ENCODE measurements at regions not wholly inside any gene's neighbourhood (a gene's known extent, or its start where the extent isn't known, plus 50 kb on each side); places are given as distances from the start of the nearest gene placed in this dataset.

DNA sequence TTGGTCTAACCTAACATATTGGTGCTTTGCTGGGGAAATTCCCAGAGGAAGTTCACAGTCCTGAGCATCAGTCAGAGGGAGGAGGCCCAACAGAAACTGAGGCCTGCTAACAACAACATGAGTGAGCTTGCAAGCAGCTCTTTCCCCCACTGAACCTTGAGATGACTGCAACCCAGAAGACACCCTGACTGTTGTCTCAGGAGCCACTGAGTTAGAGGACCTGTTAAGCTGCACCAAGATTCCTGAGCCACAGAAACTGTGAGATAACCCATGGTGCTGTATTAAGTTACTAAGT is 193.2 kb upstream of the UBL3 start:
- no peak for DNase-seq
- no peaks in the 10 kb centered on the region for H3K9me3 ChIP-seq (ENCODE audit: control insufficient read depth in 2 of 3, insufficient read depth in 1 of 3, low read length in 3 of 3)
- intact Hi-C loops (cut with DNase I): no loop called here
- no peaks in the 10 kb centered on the region for H3K27me3 ChIP-seq (ENCODE audit: control insufficient read depth, insufficient read depth, low read length)
- no peak overlapping the region for H3K4me3 ChIP-seq (ENCODE audit: low read length in 3 of 3)
- no peak overlapping the region for H3K27ac ChIP-seq (ENCODE audit: low read depth in 2 of 2, low read length in 2 of 2)
- no peaks in the 10 kb centered on the region for H3K4me1 ChIP-seq (ENCODE audit: control insufficient read depth in 2 of 3, insufficient read depth in 2 of 3, low read depth in 1 of 3, low read length in 3 of 3)
- FAIRE-seq: no peak
- H3K9ac ChIP-seq (ENCODE audit: low read length in 3 of 3): no peak overlapping the region
- no peaks in the 10 kb centered on the region for H3K36me3 ChIP-seq (ENCODE audit: control insufficient read depth in 2 of 3, insufficient read depth in 3 of 3, low read length in 3 of 3)
- TF ChIP-seq CTCF (IDR thresholded peaks at IDR 0.05; ENCODE audit: borderline replicate concordance, extremely low read depth, insufficient read depth): no peak

GRCh38 chr13:30042891-30043630 is 192.6 kb upstream of the UBL3 start:
- TF ChIP-seq CTCF (IDR thresholded peaks at IDR 0.05; ENCODE audit: borderline replicate concordance, extremely low read depth, insufficient read depth): no peak
- DNase-seq (no peak), FAIRE-seq (no peak)
- Histone ChIP-seq H3K36me3 (ENCODE audit: control insufficient read depth in 2 of 3, insufficient read depth in 3 of 3, low read length in 3 of 3) (no peaks in the 10 kb centered on the region), H3K4me3 (ENCODE audit: low read length in 3 of 3) (no peak overlapping the region), H3K9ac (ENCODE audit: low read length in 3 of 3) (no peak overlapping the region), H3K27me3 (ENCODE audit: control insufficient read depth, insufficient read depth, low read length) (no peaks in the 10 kb centered on the region), H3K4me1 (ENCODE audit: control insufficient read depth in 2 of 3, insufficient read depth in 2 of 3, low read depth in 1 of 3, low read length in 3 of 3) (no peaks in the 10 kb centered on the region), H3K27ac (ENCODE audit: low read depth in 2 of 2, low read length in 2 of 2) (no peak overlapping the region), H3K9me3 (ENCODE audit: control insufficient read depth in 2 of 3, insufficient read depth in 1 of 3, low read length in 3 of 3) (no peaks in the 10 kb centered on the region)
- intact Hi-C loops (cut with DNase I): no loop called here

GRCh38 chr13:30042272-30042671 is 191.9 kb upstream of the UBL3 start:
- H3K9ac ChIP-seq (ENCODE audit: low read length in 3 of 3): no peak overlapping the region
- FAIRE-seq (no peak), DNase-seq (no peak)
- no peaks in the 10 kb centered on the region for H3K4me1 ChIP-seq (ENCODE audit: control insufficient read depth in 2 of 3, insufficient read depth in 2 of 3, low read depth in 1 of 3, low read length in 3 of 3)
- no peaks in the 10 kb centered on the region for H3K27me3 ChIP-seq (ENCODE audit: control insufficient read depth, insufficient read depth, low read length)
- no peak overlapping the region for H3K4me3 ChIP-seq (ENCODE audit: low read length in 3 of 3)
- H3K9me3 ChIP-seq (ENCODE audit: control insufficient read depth in 2 of 3, insufficient read depth in 1 of 3, low read length in 3 of 3): no peaks in the 10 kb centered on the region
- H3K27ac ChIP-seq (ENCODE audit: low read depth in 2 of 2, low read length in 2 of 2): no peak overlapping the region
- intact Hi-C loops (cut with DNase I): no loop called here
- H3K36me3 ChIP-seq (ENCODE audit: control insufficient read depth in 2 of 3, insufficient read depth in 3 of 3, low read length in 3 of 3): no peaks in the 10 kb centered on the region
- TF ChIP-seq CTCF (IDR thresholded peaks at IDR 0.05; ENCODE audit: borderline replicate concordance, extremely low read depth, insufficient read depth): no peak

- Histone ChIP-seq H3K27me3 (ENCODE audit: control insufficient read depth, insufficient read depth, low read length) (no peaks in the 10 kb centered on the region), H3K9me3 (ENCODE audit: control insufficient read depth in 2 of 3, insufficient read depth in 1 of 3, low read length in 3 of 3) (no peaks in the 10 kb centered on the region), H3K9ac (ENCODE audit: low read length in 3 of 3) (no peak overlapping the region), H3K4me3 (ENCODE audit: low read length in 3 of 3) (no peak overlapping the region), H3K4me1 (ENCODE audit: control insufficient read depth in 2 of 3, insufficient read depth in 2 of 3, low read depth in 1 of 3, low read length in 3 of 3) (no peaks in the 10 kb centered on the region), H3K36me3 (ENCODE audit: control insufficient read depth in 2 of 3, insufficient read depth in 3 of 3, low read length in 3 of 3) (no peaks in the 10 kb centered on the region), H3K27ac (ENCODE audit: low read depth in 2 of 2, low read length in 2 of 2) (no peak overlapping the region)
- FAIRE-seq (no peak), DNase-seq (no peak)
- intact Hi-C loops (cut with DNase I): no loop called here
- TF ChIP-seq CTCF (IDR thresholded peaks at IDR 0.05; ENCODE audit: borderline replicate concordance, extremely low read depth, insufficient read depth): no peak
Observed at GRCh38 chr13:30039511-30039911, 189.1 kb upstream of the UBL3 start.

Measured in kidney (tissue), 13 donors.